KBM-7 (cell line): ENCODE measurements at regions not wholly inside any gene's neighbourhood (a gene's known extent, or its start where the extent isn't known, plus 50 kb on each side); places are given as distances from the start of the nearest gene placed in this dataset.

Source experiments
- DNase-seq: peaks from one replicate; pipeline ENCODE4 v3.0.0-alpha.2; 2015
- in situ Hi-C: fragments of 300-500 bp; cut with MboI; formaldehyde crosslinking; loops from 2 replicates; pipeline ENCODE4 v1.14.3; 2020; ENCODE audit warnings: low sequenced_read_pairs, low pct_unique_long_range_greater_than_20kb, mixed read lengths

DNA sequence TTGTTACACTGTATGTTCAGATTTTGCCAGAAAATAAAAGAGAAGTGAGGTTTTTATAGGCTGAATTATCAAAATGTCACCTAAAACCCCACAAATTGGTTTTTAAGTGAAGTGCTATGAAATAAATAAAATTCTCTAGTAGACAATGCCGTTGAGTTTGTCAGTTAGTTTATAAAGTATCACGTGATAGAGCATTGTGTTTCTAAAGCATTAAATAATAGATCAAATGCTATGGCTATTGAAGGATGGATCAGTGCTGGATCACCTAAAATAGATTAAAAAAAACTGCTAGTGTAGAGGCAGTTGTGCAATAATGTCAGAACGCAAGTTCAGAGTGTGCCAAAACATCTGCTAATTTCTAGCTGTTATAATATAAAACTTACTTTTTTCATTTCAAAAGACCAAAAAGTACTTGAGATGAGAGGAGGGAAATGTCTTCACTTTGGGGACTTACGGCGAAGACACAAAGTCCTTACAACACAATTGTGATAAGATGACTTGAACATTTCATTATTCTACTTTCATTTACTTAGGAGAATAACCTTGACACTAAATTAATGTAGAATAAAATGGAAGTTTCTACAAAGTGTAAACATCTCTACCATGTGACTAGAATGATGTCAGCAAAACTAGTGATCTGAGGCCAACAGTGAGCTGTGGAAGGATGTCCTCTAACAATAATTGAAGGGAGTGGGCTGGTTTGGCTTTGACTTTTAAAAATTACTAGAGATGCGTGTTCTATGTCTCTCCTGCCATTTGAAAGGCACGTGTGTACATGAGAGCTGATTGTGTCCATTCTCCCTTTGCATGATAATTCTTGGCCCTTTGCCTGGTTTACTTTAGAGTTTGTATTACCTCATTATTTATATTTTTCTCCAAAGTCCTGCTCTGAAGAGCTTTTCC, 154.4 kb upstream of the PDE3A start:
- in situ Hi-C loops = no loop called here
- no peak for DNase-seq

DNA sequence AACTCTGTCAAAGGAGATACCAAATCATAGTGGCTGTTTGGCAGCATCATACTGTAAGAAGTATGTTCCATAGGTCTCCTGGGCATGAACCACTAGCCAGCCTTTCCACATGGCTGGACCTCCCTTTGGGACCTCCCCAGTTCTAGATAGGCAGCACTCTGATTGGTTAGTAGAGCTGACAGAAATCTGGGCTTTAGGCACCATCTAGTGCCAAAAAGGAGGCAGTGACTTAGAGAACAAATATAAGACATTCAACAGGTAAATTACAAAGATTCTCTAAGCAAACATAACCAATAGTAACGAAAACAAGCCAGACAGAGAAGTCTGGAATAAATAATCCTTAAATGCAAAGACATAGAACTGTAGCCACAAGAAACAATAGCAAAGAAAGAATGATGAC, 148.0 kb upstream of the PDE3A start:
- peak; percentile 38 for DNase-seq
- in situ Hi-C loops = no loop called here

DNA sequence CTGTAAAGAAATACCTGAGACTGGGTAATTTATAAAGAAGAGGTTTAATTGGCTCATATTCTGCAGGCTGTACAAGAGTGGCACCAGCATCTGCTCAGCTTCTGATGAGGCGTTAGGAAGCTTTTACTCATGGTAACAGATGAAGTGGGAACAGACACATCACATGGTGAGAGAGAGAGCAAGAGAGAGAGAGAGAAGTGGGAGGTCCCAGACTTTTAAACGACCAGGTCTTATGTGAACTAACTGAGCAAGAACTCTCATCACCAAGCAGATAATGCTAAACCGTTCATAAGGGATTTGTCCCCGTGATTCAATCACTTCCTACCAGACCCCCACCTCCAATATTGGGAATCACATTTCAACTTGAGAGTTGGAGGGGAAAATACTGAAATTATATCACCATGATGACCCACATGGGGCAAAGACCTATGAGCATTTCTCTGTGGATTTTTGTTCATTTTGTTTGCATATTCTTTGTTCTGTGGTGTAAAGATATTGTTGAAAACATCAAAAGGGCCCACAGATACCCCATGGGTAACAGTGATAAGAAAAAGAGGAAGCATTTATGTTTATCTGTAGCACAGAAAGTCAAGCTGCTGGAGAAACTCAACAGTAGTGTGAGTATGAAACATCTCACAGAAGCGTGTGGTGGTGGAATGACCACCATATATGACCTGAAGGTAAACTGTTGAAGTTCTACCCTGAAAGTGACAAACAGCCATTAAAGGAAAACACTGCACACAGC, 135.2 kb upstream of the PDE3A start:
- in situ Hi-C loops = no loop called here
- peak; percentile 82 for DNase-seq

DNA sequence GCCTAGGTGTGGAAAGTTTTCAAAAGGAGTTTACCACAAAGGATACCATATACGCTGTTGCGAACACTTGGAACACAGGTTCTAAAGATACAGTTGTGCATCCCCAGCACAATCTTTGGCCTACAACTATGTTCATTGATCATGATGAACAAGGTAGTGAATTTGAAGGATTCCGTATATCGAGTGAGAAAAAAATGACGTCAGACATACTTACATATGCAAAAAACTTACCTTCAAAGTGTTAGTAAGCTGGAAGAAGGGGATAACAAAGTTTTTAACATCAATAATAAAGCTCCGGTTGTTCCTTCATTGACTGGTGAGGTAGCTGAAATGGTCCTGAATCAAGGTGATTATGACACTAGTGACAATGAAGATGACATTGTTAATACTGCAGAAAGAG, 133.9 kb upstream of the PDE3A start:
- DNase-seq = no peak
- in situ Hi-C loops = no loop called here

DNA sequence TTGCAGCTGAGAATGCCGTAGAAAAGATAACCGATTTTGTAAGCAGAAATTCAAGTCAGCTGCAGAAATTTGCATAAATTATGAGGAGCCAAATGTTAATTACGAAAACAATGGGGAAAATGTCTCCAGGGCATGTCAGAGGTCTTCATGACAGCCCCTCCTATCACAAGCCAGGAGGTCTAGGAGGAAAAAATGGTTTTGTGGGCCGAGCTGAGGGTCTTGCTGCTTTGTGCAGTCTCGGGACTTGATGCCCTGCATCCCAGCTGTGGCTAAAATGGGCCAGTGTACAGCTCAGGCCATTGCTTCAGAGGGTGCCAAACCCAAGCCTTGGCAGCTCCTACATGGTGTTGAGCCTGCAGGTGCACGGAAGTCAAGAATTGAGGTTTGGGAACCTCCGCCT, 131.2 kb upstream of the PDE3A start:
- in situ Hi-C loops = no loop called here

DNA sequence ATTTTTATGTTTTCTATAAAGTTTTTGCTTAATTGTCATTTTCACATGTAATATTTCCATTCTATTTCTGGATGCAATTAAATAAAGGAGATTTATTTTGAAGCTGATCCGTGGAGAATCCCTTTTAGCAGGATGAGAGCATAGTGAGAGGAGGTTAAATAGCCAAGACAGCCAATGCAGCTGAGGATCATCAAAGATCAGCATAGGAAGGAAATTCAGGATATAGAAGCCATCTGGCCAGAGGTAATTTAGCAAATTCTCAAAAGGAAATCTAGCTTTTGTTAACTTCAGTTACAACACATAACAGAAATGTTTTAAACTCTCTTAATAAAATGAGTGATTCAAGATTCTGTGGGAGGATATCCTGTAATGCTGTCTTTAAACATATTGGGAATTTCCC, 122.8 kb upstream of the PDE3A start:
- in situ Hi-C loops = no loop called here
- DNase-seq = no peak

More for the DNA sequence above, 131.2 kb upstream of the PDE3A start:
- DNase-seq = no peak

DNA sequence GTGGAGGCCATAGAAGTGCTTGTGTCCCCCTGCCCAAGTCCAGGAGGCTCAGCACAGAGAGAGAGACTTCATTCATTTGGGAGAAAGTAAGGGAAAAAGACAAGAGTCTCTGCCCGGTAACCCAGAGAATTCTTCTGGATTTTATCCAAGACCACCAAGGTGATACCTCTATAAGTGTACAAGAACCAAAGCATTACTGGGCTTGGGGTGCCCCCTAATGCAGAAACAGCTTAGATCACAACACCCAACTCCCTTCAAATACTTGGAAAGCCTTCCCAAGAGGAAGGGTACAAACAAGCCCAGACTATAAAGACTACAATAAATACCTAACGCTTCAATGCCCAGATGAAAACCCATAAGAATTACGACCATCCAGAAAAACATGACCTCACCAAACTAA, 119.7 kb upstream of the PDE3A start:
- in situ Hi-C loops = no loop called here
- no peak for DNase-seq

DNA sequence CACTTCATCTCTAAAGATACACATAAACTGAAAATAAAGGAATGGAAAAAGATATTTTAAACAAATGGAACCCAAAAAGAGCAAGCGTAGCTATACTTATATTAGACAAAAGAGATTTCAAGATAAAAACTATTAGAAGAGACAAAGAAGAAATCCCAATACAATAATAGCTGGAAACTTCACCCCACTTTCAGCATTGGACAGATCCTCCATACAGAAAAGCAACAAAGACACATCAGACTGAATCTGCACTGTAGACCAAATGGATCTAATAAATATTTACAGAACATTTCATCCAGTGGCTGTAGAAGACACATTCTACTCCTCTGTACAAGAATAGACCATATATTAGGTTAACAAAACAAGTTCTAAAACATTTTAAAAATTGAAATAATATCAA, 117.6 kb upstream of the PDE3A start:
- DNase-seq = no peak
- in situ Hi-C loops = no loop called here

DNA sequence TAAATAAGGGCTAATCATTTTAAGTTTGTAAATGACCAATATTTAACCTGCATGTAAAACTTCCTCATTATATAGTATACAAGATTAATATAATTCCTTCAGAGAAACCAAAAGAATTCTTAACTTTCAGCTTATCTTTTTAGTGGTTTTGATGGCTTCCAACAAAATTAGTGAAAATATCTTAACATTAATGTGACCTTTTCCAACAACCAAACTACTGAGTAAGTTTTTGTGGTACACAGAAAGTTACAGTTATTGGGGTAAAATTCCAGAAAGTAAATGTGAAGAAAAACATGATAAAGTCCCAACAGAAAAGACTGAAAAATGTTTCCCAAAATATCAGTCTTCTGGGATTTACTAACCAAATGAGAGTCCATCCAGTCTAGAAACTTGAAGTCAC, 111.0 kb upstream of the PDE3A start:
- in situ Hi-C loops = no loop called here
- DNase-seq = no peak

DNA sequence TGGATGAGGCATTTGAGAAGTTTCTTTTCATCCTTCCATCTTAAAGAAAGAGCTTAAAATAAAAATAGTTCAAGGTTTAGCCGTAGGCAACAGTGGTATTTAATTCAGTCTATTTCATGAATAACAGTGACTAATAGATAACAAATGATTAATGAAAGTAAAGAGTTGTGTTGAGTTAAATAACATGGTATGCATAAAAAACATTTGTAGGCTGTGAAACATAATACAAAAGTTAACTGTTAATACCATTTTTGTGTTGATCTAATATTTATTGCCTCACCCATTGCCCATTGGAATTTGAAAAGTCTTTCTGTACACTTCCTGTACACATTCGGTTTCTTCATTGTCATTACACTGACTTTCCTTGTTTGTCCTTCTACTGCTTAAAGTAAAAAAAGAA, 108.6 kb upstream of the PDE3A start:
- in situ Hi-C loops = no loop called here
- no peak for DNase-seq

DNA sequence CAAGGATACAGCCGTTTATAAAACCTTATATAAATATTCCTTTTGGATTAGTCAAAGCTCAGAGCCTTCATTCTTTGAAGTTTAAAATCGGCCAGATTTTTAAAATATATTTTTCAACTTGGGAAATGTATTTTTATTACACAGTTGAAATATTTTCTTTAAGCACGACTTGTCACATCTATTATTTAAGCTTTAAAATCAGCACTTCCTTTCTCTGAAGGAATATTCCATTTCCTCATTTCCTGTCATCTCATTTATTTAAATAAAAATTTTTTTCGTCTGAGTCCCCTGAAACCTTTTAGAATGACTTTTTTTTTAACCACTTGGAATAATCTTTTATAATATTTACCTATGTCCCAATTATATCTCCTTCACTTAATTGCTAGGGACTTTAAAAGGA, 107.5 kb upstream of the PDE3A start:
- DNase-seq = no peak
- in situ Hi-C loops = no loop called here

DNA sequence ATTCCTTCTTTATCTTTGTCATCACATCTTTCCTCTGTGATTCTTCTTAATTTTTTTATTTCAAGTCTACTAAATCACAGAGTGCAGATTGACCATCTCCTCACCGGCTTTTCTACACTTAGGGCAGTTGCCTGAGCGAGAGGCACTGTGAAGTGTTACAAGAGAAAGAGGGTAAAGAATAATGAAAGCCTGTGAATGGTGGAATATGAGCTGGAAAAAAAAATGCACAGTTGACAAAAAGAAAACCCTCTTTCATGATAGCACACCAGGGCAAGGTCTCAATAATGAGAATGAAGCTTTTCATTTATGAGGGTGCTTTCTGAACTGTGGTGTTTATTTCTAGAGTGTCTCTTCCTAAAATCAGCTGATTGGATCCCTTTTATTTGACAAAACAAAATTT, 106.2 kb upstream of the PDE3A start:
- no peak for DNase-seq
- in situ Hi-C loops = no loop called here

DNA sequence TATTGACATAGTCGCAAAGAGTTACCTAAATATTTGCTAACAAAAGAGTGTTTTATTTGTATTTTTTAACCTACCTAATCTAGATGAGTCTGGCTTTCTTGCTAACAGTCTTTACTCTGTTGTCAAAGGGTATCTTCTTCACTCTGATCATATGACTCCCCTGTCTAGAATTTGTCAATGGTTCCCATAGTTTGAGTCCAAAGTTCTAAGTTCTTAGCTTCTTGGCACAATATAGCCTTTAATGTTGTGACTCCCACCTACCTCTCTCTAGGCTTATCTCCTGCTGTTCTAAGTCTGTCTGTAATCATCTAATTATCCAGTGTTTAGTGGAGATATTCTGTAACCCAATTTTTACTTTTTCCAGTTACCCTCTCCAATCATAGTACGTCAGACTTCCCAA, 104.3 kb upstream of the PDE3A start:
- in situ Hi-C loops = no loop called here
- no peak for DNase-seq

DNA sequence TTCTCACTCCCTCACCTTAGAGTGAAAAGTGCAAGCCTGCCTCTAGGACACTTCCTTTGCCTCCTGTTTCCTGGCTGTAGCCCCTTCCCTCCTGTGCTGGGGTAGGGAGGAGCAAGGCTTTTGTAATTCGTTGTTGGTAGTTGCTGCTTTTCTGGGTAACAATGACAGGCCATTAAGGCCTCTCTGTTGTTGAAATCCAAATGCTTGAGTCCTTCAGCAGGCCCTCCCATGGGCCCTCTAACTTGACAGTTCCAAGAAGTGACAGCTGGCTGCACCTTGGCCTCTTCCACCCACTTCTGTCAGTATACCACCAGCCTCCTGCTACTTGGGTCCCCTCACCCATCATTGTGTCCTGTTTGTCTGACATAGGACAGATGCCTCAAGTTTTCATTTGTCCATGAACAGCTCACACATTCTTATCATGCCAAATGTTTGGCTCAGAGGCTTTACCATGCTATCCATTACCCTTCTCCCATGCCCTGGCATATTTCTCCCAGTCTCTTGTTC, 103.7 kb upstream of the PDE3A start:
- peak; percentile 21 for DNase-seq
- in situ Hi-C loops = no loop called here

DNA sequence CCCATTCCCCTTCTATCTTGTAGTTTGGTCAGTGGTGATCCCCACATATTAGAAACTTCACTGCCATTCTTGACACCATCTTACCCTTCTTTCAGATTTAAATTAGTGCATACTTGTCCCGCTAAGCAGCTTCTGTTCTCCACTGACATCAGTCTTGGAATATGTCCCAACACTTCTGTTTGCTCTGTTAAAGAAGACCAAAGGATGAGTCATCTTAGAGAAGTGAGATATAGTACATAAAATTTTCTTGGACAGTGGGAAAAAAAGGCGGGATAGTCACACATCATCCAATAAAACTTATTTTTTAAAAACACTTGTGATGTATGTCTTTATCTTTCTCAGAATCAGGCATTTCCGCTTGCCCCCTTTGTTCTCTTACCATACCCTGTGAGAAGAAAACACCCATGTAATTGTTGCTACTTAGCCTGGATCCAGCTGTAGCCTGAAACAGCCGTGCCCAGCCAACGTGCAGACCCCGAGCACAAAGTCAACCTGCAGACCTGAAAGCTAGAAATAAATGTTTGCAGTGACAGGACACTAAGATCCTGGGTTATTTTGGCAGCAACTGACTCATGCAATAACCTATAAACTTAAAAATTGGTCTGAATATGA, 100.1 kb upstream of the PDE3A start:
- DNase-seq = no peak
- in situ Hi-C loops = no loop called here

DNA sequence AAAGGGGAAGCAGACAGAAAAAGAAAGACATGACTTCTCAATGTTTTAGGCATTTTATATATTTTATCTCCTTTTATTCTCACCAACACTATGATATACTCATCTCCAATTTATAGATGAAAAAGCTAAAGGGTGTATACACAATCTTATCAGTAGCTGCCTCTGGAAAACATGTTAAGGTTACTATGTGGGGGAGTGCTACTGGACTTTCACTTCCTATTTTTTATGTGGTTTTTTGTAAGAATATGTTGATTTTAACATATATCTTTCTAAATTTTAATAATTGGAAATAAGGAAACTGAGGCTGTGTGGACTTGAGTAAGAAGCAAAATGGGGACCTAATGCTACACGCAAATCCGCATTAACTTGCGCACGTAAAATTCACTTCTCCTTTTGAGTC, 99.6 kb upstream of the PDE3A start:
- peak; percentile 24 for DNase-seq
- in situ Hi-C loops = no loop called here

DNA sequence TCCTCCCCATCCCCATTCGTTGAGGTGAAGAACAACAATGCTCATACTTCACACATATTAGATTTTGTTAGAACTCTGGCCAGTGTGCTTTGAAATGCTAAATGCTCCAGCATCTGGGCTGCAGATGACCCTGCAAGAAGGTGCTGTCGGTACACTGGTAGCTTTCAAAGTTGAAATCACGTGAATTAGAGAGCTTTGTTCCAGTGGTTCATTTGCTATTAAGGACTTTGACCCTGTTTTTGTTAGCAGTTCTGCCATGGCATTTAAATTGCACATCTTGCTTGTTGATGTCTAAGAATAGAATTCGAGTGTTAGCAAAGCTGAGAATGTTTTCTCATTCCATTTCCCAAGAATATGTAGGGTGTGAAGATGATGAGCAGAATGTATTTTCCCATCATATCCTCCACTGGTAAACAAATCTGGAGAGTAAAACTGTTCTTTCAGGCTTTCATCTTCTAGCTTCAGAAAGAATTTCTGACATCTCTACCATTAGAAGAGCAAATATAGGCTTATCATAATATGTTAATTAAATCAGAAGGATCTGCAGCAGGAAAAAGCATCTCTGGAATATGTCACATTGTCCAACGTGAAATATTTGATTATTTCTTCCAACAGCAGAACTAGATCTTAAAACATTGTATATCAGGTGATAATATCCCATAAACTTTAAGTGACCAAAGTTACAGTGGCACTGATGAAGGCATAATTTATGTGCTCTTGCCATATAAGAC, 98.8 kb upstream of the PDE3A start:
- in situ Hi-C loops = no loop called here
- no peak for DNase-seq

DNA sequence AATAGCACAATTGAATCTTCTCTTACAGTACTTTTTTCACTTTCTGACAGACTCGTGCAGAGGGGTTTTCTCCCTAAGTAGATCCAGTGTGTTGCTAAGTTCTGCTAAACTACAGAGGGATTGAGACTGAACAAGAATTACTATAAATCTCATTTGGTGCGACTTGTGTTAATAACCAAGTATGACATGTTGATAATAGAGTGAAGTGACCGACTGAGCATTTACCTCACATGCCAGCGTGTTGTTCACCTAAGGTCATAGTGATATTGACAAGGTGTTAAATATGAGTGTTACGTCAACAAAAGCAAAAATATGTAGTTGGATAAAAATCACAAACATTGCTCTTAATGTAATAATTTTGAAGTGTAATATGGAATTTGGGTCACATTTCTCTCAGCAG, 97.8 kb upstream of the PDE3A start:
- no peak for DNase-seq
- in situ Hi-C loops = no loop called here

DNA sequence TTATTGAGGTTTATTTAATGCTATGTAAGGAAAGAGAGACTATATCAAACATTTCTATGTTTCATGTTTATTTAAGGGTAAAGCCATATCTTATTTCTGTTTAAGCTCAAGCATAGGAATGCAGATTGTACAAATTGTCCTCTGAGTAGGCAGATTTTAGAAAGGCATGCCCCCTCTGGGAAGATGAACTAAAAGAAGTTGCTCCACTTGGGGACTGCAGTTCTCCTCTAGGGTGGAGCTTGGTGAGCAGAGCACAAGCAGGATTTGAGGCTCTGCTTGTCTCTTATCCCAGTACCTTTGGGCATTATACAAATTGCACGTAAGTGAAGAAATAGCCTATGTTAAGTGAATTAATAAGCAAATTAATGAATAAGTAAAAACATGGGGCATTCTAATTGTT, 96.2 kb upstream of the PDE3A start:
- no peak for DNase-seq
- in situ Hi-C loops = no loop called here
